Small intestine (tissue), 7 donors: ENCODE measurements at regions not wholly inside any gene's neighbourhood (a gene's known extent, or its start where the extent isn't known, plus 50 kb on each side); places are given as distances from the start of the nearest gene placed in this dataset.

Experiments
- DNase-seq, 2 donors: peaks; one replicate each; pipeline versions ENCODE4 v3.0.0 to v3.0.0-alpha.2; 2013
- FAIRE-seq: peaks from 2 replicates; lab custom pipeline; 2012; peaks lifted over from hg19 to GRCh38; lab: Jason Lieb, UNC
- H3K27ac ChIP-seq, 3 donors: one replicate each; pipeline ENCODE4 v1.5.1; 2013; ENCODE audit warnings: low read length in 2 of 3, mild to moderate bottlenecking in 2 of 3, control low read depth in 1 of 3, inconsistent platforms in 1 of 3, low read depth in 1 of 3, moderate library complexity in 1 of 3
- H3K27me3 ChIP-seq, 3 donors: one replicate each; pipeline ENCODE4 v1.6.1; 2013; ENCODE audit warnings: low read length in 3 of 3, inconsistent platforms in 1 of 3; ENCODE audit not compliant: control insufficient read depth in 3 of 3, insufficient read depth in 3 of 3
- H3K36me3 ChIP-seq, 3 donors: one replicate each; pipeline ENCODE4 v1.6.1; 2013; ENCODE audit warnings: low read length in 3 of 3, inconsistent platforms in 1 of 3, low read depth in 1 of 3, mild to moderate bottlenecking in 1 of 3, moderate library complexity in 1 of 3; ENCODE audit not compliant: control insufficient read depth in 3 of 3, insufficient read depth in 2 of 3
- H3K4me1 ChIP-seq, 3 donors: one replicate each; pipeline ENCODE4 v1.6.1; 2013; ENCODE audit warnings: low read length in 2 of 3, inconsistent platforms in 1 of 3, low read depth in 1 of 3, mild to moderate bottlenecking in 1 of 3, moderate library complexity in 1 of 3; ENCODE audit not compliant: control insufficient read depth in 3 of 3, insufficient read depth in 2 of 3
- H3K4me3 ChIP-seq, 3 donors: one replicate each; pipeline ENCODE4 v1.5.1; 2013; ENCODE audit warnings: low read length in 3 of 3, control low read depth in 1 of 3, inconsistent platforms in 1 of 3, low read depth in 1 of 3, mild to moderate bottlenecking in 1 of 3, moderate library complexity in 1 of 3
- H3K9me3 ChIP-seq, 2 donors: one replicate each; pipeline ENCODE4 v1.6.1; 2013; ENCODE audit warnings: low read depth in 1 of 2, low read length in 1 of 2; ENCODE audit not compliant: control insufficient read depth in 2 of 2, insufficient read depth in 1 of 2
- WGBS, 3 donors: extraction: QIAGEN DNeasy Blood & Tissue Kit; methylation state at CpG; one replicate each; pipeline ENCODE4 v1.1.7; 2013; 5-methylcytosine and 5-hydroxymethylcytosine counted together
- donor health status: healthy with polysubstance abuse.
- donor health status: control.
- donor health status: control.
- donor health status: Bipolar disorder and iron deficiency.
- donor health status: healthy.

GRCh38 chr16:74190292-74190691, 106.3 kb upstream of the PSMD7 start:
- no peak overlapping the region for H3K4me3 ChIP-seq
- FAIRE-seq (no peak), DNase-seq (no peak)
- H3K27me3 ChIP-seq, result no peaks in the 10 kb centered on the region
- no peaks in the 10 kb centered on the region for H3K4me1 ChIP-seq
- H3K27ac ChIP-seq, result no peak overlapping the region
- H3K36me3 ChIP-seq, result no peaks in the 10 kb centered on the region
- H3K9me3 ChIP-seq, result no peaks in the 10 kb centered on the region

- no peaks in the 10 kb centered on the region for H3K36me3 ChIP-seq
- DNase-seq, result no peak
- no peaks in the 10 kb centered on the region for H3K27me3 ChIP-seq
- WGBS, 3 donors, result 83 to 87% (median 86%) methylated on average over 4 of the region's 4 CpGs
- H3K4me1 ChIP-seq, result no peaks in the 10 kb centered on the region
- H3K27ac ChIP-seq, result no peak overlapping the region
- no peaks in the 10 kb centered on the region for H3K9me3 ChIP-seq
- H3K4me3 ChIP-seq, result no peak overlapping the region
- FAIRE-seq, result no peak
Observed at GRCh38 chr16:74188856-74189255, 107.8 kb upstream of the PSMD7 start.

- no peaks in the 10 kb centered on the region for H3K36me3 ChIP-seq
- DNase-seq (peak in 1 of 2 donors; percentile 6), FAIRE-seq (no peak)
- H3K9me3 ChIP-seq, result peaks cover 0 to 4% of the 10 kb centered on the region in 2 donors
- WGBS, 3 donors, result 57 to 76% (median 73%) methylated on average over 3 of the region's 3 CpGs
- H3K4me3 ChIP-seq, result no peak overlapping the region
- H3K27ac ChIP-seq, result peak overlapping the region in 1 of 3 donors; percentile 57
- H3K4me1 ChIP-seq, result no peaks in the 10 kb centered on the region
- H3K27me3 ChIP-seq, result no peaks in the 10 kb centered on the region
Observed at GRCh38 chr16:74186561-74186971, 110.0 kb upstream of the PSMD7 start.

GRCh38 chr16:74184839-74185238, 111.8 kb upstream of the PSMD7 start:
- no peak for FAIRE-seq

GRCh38 chr16:74183601-74184360, 112.8 kb upstream of the PSMD7 start:
- Histone ChIP-seq H3K4me3 (no peak overlapping the region), H3K27ac (no peak overlapping the region), H3K9me3 (peaks cover 0 to 6% of the 10 kb centered on the region in 2 donors), H3K27me3 (no peaks in the 10 kb centered on the region), H3K36me3 (no peaks in the 10 kb centered on the region), H3K4me1 (no peaks in the 10 kb centered on the region)
- 83 to 90% (median 87%) methylated on average over 4 of the region's 4 CpGs for WGBS, 3 donors
- DNase-seq, result no peak
- FAIRE-seq, result no peak

More at GRCh38 chr16:74184839-74185238, 111.8 kb upstream of the PSMD7 start:
- Histone ChIP-seq H3K4me3 (no peak overlapping the region), H3K36me3 (no peaks in the 10 kb centered on the region), H3K27me3 (no peaks in the 10 kb centered on the region), H3K9me3 (peaks cover 0 to 6% of the 10 kb centered on the region in 2 donors), H3K4me1 (no peaks in the 10 kb centered on the region), H3K27ac (no peak overlapping the region)
- DNase-seq, result no peak
- 88 to 91% (median 90%) methylated on average over 5 of the region's 5 CpGs for WGBS, 3 donors

- no peaks in the 10 kb centered on the region for H3K36me3 ChIP-seq
- H3K27me3 ChIP-seq, result no peaks in the 10 kb centered on the region
- no peaks in the 10 kb centered on the region for H3K9me3 ChIP-seq
- WGBS, 3 donors, result 18 to 21% (median 19%) methylated on average over 8 of the region's 8 CpGs
- peak overlapping the region in 2 of 3 donors; percentile 33 to 60 for H3K27ac ChIP-seq
- no peak overlapping the region for H3K4me3 ChIP-seq
- peak; percentile 16 to 58 for DNase-seq
- H3K4me1 ChIP-seq, result no peaks in the 10 kb centered on the region
- FAIRE-seq, result no peak
Observed at GRCh38 chr16:74169687-74170376, 126.8 kb upstream of the PSMD7 start.

GRCh38 chr16:74169066-74169465, 127.5 kb upstream of the PSMD7 start:
- Histone ChIP-seq H3K27me3 (no peaks in the 10 kb centered on the region), H3K4me1 (no peaks in the 10 kb centered on the region), H3K4me3 (no peak overlapping the region), H3K36me3 (no peaks in the 10 kb centered on the region), H3K27ac (no peak overlapping the region), H3K9me3 (no peaks in the 10 kb centered on the region)
- FAIRE-seq, result no peak
- WGBS, 3 donors, result 73 to 78% (median 76%) methylated on average over 3 of the region's 3 CpGs
- no peak for DNase-seq

GRCh38 chr16:74168445-74168844, 128.2 kb upstream of the PSMD7 start:
- 85 to 92% (median 88%) methylated on average over 1 of the region's 1 CpG for WGBS, 3 donors
- DNase-seq (no peak), FAIRE-seq (no peak)
- Histone ChIP-seq H3K27me3 (no peaks in the 10 kb centered on the region), H3K27ac (no peak overlapping the region), H3K4me3 (no peak overlapping the region), H3K4me1 (no peaks in the 10 kb centered on the region), H3K36me3 (no peaks in the 10 kb centered on the region), H3K9me3 (no peaks in the 10 kb centered on the region)
